ENCODE measurements at regions not wholly inside any gene's neighbourhood (a gene's known extent, or its start where the extent isn't known, plus 50 kb on each side); places are given as distances from the start of the nearest gene placed in this dataset.

GRCh38 chr4:17286752-17287460 is 225.0 kb downstream of the QDPR start:
- no peaks in the 10 kb centered on the region for H3K27me3 ChIP-seq (ENCODE audit: insufficient read depth, poor library complexity, severe bottlenecking)
- H3K4me3 ChIP-seq (ENCODE audit: severe bottlenecking): no peak overlapping the region
- TF ChIP-seq CTCF (IDR thresholded peaks at IDR 0.05; ENCODE audit: poor library complexity, severe bottlenecking): no peak
- H3K9me3 ChIP-seq (ENCODE audit: severe bottlenecking): no peaks in the 10 kb centered on the region
- DNase-seq (ENCODE audit: low spot score) (no peak), ATAC-seq (ENCODE audit: low read depth) (no peak)
- H3K27ac ChIP-seq (ENCODE audit: poor library complexity, severe bottlenecking): no peak overlapping the region
- no peaks in the 10 kb centered on the region for H3K4me1 ChIP-seq (ENCODE audit: insufficient read depth, poor library complexity, severe bottlenecking)
- no peaks in the 10 kb centered on the region for H3K36me3 ChIP-seq (ENCODE audit: low read depth)

GRCh38 chr4:17285747-17286146 is 226.1 kb downstream of the QDPR start:
- DNase-seq (ENCODE audit: low spot score): no peak
- Histone ChIP-seq H3K4me1 (ENCODE audit: insufficient read depth, poor library complexity, severe bottlenecking) (no peaks in the 10 kb centered on the region), H3K4me3 (ENCODE audit: severe bottlenecking) (no peak overlapping the region), H3K9me3 (ENCODE audit: severe bottlenecking) (no peaks in the 10 kb centered on the region), H3K27ac (ENCODE audit: poor library complexity, severe bottlenecking) (no peak overlapping the region), H3K36me3 (ENCODE audit: low read depth) (no peaks in the 10 kb centered on the region), H3K27me3 (ENCODE audit: insufficient read depth, poor library complexity, severe bottlenecking) (no peaks in the 10 kb centered on the region)
- TF ChIP-seq CTCF (IDR thresholded peaks at IDR 0.05; ENCODE audit: poor library complexity, severe bottlenecking): no peak
- ATAC-seq (ENCODE audit: low read depth): no peak

- ATAC-seq (ENCODE audit: low read depth) (no peak), DNase-seq (ENCODE audit: low spot score) (no peak)
- TF ChIP-seq CTCF (IDR thresholded peaks at IDR 0.05; ENCODE audit: poor library complexity, severe bottlenecking): no peak
- Histone ChIP-seq H3K36me3 (ENCODE audit: low read depth) (no peaks in the 10 kb centered on the region), H3K4me3 (ENCODE audit: severe bottlenecking) (no peak overlapping the region), H3K9me3 (ENCODE audit: severe bottlenecking) (no peaks in the 10 kb centered on the region), H3K4me1 (ENCODE audit: insufficient read depth, poor library complexity, severe bottlenecking) (no peaks in the 10 kb centered on the region), H3K27me3 (ENCODE audit: insufficient read depth, poor library complexity, severe bottlenecking) (no peaks in the 10 kb centered on the region), H3K27ac (ENCODE audit: poor library complexity, severe bottlenecking) (no peak overlapping the region)
These were observed 227.3 kb downstream of the QDPR start for GRCh38 chr4:17284323-17285175.

GRCh38 chr4:17283832-17284231 is 228.1 kb downstream of the QDPR start:
- Histone ChIP-seq H3K4me3 (ENCODE audit: severe bottlenecking) (no peak overlapping the region), H3K4me1 (ENCODE audit: insufficient read depth, poor library complexity, severe bottlenecking) (no peaks in the 10 kb centered on the region), H3K36me3 (ENCODE audit: low read depth) (no peaks in the 10 kb centered on the region), H3K9me3 (ENCODE audit: severe bottlenecking) (no peaks in the 10 kb centered on the region), H3K27me3 (ENCODE audit: insufficient read depth, poor library complexity, severe bottlenecking) (no peaks in the 10 kb centered on the region), H3K27ac (ENCODE audit: poor library complexity, severe bottlenecking) (no peak overlapping the region)
- DNase-seq (ENCODE audit: low spot score) (no peak), ATAC-seq (ENCODE audit: low read depth) (no peak)
- TF ChIP-seq CTCF (IDR thresholded peaks at IDR 0.05; ENCODE audit: poor library complexity, severe bottlenecking): no peak

Data from RWPE2 (cell line).